GM18508 (cell line): ENCODE measurements at regions not wholly inside any gene's neighbourhood (a gene's known extent, or its start where the extent isn't known, plus 50 kb on each side); places are given as distances from the start of the nearest gene placed in this dataset.
"Not testable (repeated sequence)": the region's sequence is repeated elsewhere in the genome, so short reads cannot be mapped to it uniquely, and the experiment has no call there.

Experiments used
- ATAC-seq: cut with Tn5 transposase; IDR thresholded peaks from one replicate; pipeline ENCODE4 v1.9.1; 2021; ENCODE audit warnings: moderate number of reproducible peaks; ENCODE audit not compliant: insufficient read depth, unreplicated experiment

GRCh38 chr12:25615119-25615518 lies 62.0 kb upstream of the LMNTD1 start:
- ATAC-seq, result no peak

GRCh38 chr12:25616286-25616685 lies 63.2 kb upstream of the LMNTD1 start:
- ATAC-seq, result no peak

GRCh38 chr12:25617991-25618390 lies 64.9 kb upstream of the LMNTD1 start:
- no peak for ATAC-seq

GRCh38 chr12:25623816-25624215 lies 70.7 kb upstream of the LMNTD1 start:
- no peak for ATAC-seq

- no peak for ATAC-seq
Measured at GRCh38 chr12:25625146-25625545, 72.1 kb upstream of the LMNTD1 start.

GRCh38 chr12:25629341-25629740 lies 76.3 kb upstream of the LMNTD1 start:
- no peak for ATAC-seq

- not testable (repeated sequence) for ATAC-seq
Measured at GRCh38 chr12:25630735-25631515, 77.8 kb upstream of the LMNTD1 start.

- ATAC-seq, result not testable (repeated sequence)
Measured at GRCh38 chr12:25633149-25633548, 80.1 kb upstream of the LMNTD1 start.

GRCh38 chr12:25637752-25638151 lies 84.7 kb upstream of the LMNTD1 start:
- ATAC-seq, result no peak

GRCh38 chr12:25639406-25639805 lies 86.3 kb upstream of the LMNTD1 start:
- no peak for ATAC-seq

GRCh38 chr12:25644979-25645378 lies 91.9 kb upstream of the LMNTD1 start:
- ATAC-seq, result no peak

- no peak for ATAC-seq
Measured at GRCh38 chr12:25645427-25645826, 92.3 kb upstream of the LMNTD1 start.

GRCh38 chr12:25651931-25652330 lies 98.8 kb upstream of the LMNTD1 start:
- ATAC-seq, result no peak

- no peak for ATAC-seq
Measured at GRCh38 chr12:25652371-25652770, 99.3 kb upstream of the LMNTD1 start.

GRCh38 chr12:25653487-25654175 lies 100.5 kb upstream of the LMNTD1 start:
- ATAC-seq, result no peak

GRCh38 chr12:25655702-25656101 lies 102.6 kb upstream of the LMNTD1 start:
- ATAC-seq, result no peak

- no peak for ATAC-seq
Measured at GRCh38 chr12:25659621-25660020, 106.5 kb upstream of the LMNTD1 start.

- no peak for ATAC-seq
Measured at GRCh38 chr12:25670076-25671055, 117.3 kb upstream of the LMNTD1 start.

GRCh38 chr12:25675808-25676207 lies 122.7 kb upstream of the LMNTD1 start:
- no peak for ATAC-seq

GRCh38 chr12:25677232-25677937 lies 124.3 kb upstream of the LMNTD1 start:
- no peak for ATAC-seq
